ENCODE measurements at regions not wholly inside any gene's neighbourhood (a gene's known extent, or its start where the extent isn't known, plus 50 kb on each side); places are given as distances from the start of the nearest gene placed in this dataset.
"Not testable (repeated sequence)": the region's sequence is repeated elsewhere in the genome, so short reads cannot be mapped to it uniquely, and the experiment has no call there.

DNA sequence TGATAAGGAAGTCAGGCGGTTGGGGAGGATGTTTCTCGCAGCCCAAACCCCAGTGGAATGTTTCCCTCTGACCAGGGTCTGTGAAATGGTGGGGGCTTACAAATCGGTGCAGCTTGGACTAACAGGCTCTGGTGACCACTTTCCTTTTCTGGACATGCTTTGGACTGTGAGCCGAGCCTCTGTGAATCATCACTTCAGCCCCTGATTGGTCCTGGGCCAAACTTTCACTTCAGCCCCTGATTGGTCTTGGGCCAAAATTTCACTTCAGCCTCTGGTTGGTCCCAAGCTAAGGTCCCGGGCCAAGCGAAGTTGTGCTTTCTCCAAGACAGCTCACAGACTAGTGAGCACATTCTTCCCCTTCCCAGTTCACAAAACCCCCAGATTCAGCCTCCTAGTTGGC, 223.7 kb upstream of the ANKRD20A1 start:
- DNase-seq, result not testable (repeated sequence)

DNA sequence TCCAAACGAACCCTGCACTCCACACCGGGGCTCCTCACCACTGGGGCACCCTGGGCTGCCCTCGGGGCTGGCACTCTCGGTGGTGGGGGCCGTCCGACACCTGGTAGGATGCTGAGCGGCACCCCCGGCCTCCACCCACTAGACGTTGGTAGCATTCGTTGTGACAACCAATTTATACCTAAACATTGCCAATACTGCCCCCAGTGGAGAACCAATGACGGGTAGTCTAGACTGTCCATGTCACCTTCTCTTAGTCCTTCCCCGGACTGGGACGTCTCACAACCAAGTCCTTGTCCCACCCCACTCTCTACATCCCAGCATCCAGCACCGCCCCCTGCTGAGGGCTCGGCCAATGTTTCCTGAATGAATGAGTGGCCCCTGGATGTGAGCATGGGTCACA, 246.8 kb upstream of the ANKRD20A1 start:
- H3K4me3 ChIP-seq (ENCODE audit: low read length); H3K27ac ChIP-seq (ENCODE audit: low read length); H3K36me3 ChIP-seq (ENCODE audit: control insufficient read depth, insufficient read depth, low read length); H3K4me1 ChIP-seq (ENCODE audit: control insufficient read depth, insufficient read depth, low read length); H3K9me3 ChIP-seq (ENCODE audit: control insufficient read depth, low read depth, low read length); H3K27me3 ChIP-seq (ENCODE audit: control insufficient read depth, insufficient read depth, low read length); DNase-seq: not testable (repeated sequence)
- WGBS (ENCODE audit: insufficient coverage, low lambda C conversion rate), result no CpG with 5 or more reads among the region's 15 CpGs

More for the DNA sequence above, 223.7 kb upstream of the ANKRD20A1 start:
- not testable (repeated sequence) for H3K27ac ChIP-seq (ENCODE audit: low read length); H3K4me1 ChIP-seq (ENCODE audit: control insufficient read depth, insufficient read depth, low read length); H3K27me3 ChIP-seq (ENCODE audit: control insufficient read depth, insufficient read depth, low read length); H3K36me3 ChIP-seq (ENCODE audit: control insufficient read depth, insufficient read depth, low read length); H3K9me3 ChIP-seq (ENCODE audit: control insufficient read depth, low read depth, low read length); H3K4me3 ChIP-seq (ENCODE audit: low read length)
- WGBS (ENCODE audit: insufficient coverage, low lambda C conversion rate), result no CpG with 5 or more reads among the region's 6 CpGs

DNA sequence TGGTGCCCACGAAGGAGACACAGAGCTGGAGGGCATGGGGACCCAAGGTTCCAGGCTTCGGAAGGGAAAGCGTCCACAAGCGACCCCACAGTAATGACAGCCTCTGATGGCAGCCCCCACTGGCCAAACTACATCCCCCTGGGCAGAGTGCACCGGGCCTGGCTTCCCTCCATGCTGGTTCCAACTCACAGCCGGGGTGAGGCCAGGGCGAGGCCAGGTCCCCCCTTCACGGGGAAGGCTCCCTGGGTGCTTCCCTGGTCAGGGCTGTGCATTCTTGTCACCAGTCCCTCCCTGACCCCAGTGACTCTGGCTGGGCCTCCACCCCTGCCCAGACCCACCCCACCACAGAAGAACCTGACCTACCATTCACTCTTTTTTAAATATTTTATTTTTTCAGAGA, 248.9 kb upstream of the ANKRD20A1 start:
- H3K27me3 ChIP-seq (ENCODE audit: control insufficient read depth, insufficient read depth, low read length); H3K27ac ChIP-seq (ENCODE audit: low read length); H3K36me3 ChIP-seq (ENCODE audit: control insufficient read depth, insufficient read depth, low read length); H3K9me3 ChIP-seq (ENCODE audit: control insufficient read depth, low read depth, low read length); H3K4me1 ChIP-seq (ENCODE audit: control insufficient read depth, insufficient read depth, low read length); H3K4me3 ChIP-seq (ENCODE audit: low read length); DNase-seq: not testable (repeated sequence)
- WGBS (ENCODE audit: insufficient coverage, low lambda C conversion rate), result no CpG with 5 or more reads among the region's 8 CpGs

DNA sequence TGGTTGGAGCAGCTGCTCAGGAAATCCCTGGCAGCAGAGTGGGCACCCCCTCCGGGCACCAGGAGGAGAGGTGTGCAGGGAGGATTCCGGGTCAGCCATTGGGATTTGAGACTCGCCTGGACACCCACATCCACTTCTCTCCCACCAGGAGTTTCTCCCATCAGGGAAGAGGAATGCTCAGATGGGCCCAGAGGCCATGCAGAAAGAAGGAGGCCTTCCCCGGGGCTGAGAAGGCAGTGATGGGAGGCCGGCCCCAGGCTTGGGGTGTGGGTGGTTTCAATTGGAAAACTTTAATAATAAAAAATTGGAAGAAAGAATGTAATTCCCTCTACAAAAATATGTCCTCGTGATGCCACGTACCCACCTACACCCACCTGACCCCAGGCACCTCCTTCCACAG, 249.3 kb upstream of the ANKRD20A1 start:
- not testable (repeated sequence) for H3K27ac ChIP-seq (ENCODE audit: low read length); H3K4me1 ChIP-seq (ENCODE audit: control insufficient read depth, insufficient read depth, low read length); DNase-seq; H3K36me3 ChIP-seq (ENCODE audit: control insufficient read depth, insufficient read depth, low read length); H3K27me3 ChIP-seq (ENCODE audit: control insufficient read depth, insufficient read depth, low read length); H3K4me3 ChIP-seq (ENCODE audit: low read length); H3K9me3 ChIP-seq (ENCODE audit: control insufficient read depth, low read depth, low read length)
- no CpG with 5 or more reads among the region's 7 CpGs for WGBS (ENCODE audit: insufficient coverage, low lambda C conversion rate)

DNA sequence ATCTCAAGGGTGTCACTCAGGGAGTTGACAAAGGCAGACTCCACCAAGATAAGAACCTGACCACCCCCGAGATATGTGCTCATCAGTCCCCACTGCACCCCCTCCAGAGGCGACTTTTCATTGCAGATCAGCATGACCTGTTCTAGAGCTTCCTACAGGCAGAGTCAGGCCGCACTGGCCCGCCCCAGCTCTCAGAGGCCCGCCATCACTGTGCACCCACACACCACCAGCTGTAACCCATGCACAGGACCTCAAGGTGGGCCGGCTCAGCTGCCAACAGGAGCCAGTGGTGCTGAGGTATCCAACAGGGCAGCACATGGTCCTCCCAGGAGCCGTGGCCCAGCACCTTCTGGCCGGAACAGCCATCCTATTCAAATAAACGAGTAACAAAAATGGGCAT, 253.6 kb upstream of the ANKRD20A1 start:
- H3K36me3 ChIP-seq (ENCODE audit: control insufficient read depth, insufficient read depth, low read length); H3K4me3 ChIP-seq (ENCODE audit: low read length); H3K27ac ChIP-seq (ENCODE audit: low read length); DNase-seq; H3K27me3 ChIP-seq (ENCODE audit: control insufficient read depth, insufficient read depth, low read length); H3K4me1 ChIP-seq (ENCODE audit: control insufficient read depth, insufficient read depth, low read length); H3K9me3 ChIP-seq (ENCODE audit: control insufficient read depth, low read depth, low read length): not testable (repeated sequence)
- WGBS (ENCODE audit: insufficient coverage, low lambda C conversion rate), result no CpG with 5 or more reads among the region's 9 CpGs

DNA sequence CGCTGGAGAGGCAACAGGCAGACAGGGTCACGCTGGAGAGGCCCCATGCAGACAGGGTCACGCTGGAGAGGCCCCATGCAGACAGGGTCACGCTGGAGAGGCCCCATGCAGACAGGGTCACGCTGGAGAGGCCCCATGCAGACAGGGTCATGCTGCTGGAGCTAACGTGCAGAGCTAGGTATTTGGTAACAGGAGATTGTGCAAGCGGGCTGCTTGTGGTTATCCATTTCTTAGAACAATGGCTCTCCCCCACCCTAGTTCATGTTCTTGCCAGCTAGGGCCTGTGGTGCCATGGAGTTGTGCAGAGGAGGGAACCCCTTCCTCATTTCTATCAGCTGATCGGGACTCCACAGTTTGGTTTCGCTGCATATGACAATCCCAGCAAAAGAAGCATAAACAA, 255.1 kb upstream of the ANKRD20A1 start:
- H3K27ac ChIP-seq (ENCODE audit: low read length); H3K27me3 ChIP-seq (ENCODE audit: control insufficient read depth, insufficient read depth, low read length); H3K9me3 ChIP-seq (ENCODE audit: control insufficient read depth, low read depth, low read length); H3K36me3 ChIP-seq (ENCODE audit: control insufficient read depth, insufficient read depth, low read length); DNase-seq; H3K4me3 ChIP-seq (ENCODE audit: low read length); H3K4me1 ChIP-seq (ENCODE audit: control insufficient read depth, insufficient read depth, low read length): not testable (repeated sequence)
- no CpG with 5 or more reads among the region's 9 CpGs for WGBS (ENCODE audit: insufficient coverage, low lambda C conversion rate)

DNA sequence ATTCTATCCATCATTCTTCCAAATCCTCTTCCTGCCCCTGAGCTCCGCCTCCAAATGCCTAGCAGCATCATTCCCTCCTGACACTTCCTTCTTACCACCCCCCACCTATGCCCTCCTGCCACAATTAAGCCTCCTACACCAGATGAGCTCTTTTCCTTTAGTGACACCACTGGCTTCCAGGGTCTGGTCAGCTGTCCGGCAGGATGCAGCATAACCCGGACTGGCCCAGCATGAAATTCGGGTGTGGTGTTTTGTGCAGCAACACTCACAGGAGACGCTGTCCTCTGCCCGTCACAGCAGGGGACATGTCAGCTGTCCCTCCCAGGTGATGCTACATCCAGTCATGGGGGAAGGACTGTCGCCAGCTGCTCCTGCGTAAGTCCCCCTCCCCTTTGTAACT, 266.3 kb upstream of the ANKRD20A1 start:
- H3K4me3 ChIP-seq (ENCODE audit: low read length); H3K9me3 ChIP-seq (ENCODE audit: control insufficient read depth, low read depth, low read length); DNase-seq; H3K27me3 ChIP-seq (ENCODE audit: control insufficient read depth, insufficient read depth, low read length); H3K27ac ChIP-seq (ENCODE audit: low read length); H3K36me3 ChIP-seq (ENCODE audit: control insufficient read depth, insufficient read depth, low read length); H3K4me1 ChIP-seq (ENCODE audit: control insufficient read depth, insufficient read depth, low read length): not testable (repeated sequence)
- no CpG with 5 or more reads among the region's 8 CpGs for WGBS (ENCODE audit: insufficient coverage, low lambda C conversion rate)

DNA sequence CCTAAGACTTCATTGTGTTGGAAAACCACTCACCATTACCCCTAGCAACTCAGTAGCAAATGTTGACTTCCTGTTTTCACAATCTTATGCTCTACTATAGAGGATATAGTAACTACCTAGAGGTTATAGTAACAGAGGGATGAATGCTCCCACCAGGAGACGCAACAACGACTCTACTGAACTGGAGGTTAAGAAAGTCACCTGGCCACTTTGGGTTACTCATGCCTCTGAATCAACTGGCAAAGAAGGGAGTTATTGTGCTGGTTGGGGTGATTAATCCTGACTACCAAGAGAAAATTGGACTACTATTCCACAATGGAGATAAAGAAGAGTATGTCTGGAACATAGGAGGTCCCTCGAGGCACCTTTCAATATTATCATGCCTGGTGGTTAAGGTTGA, 302.9 kb upstream of the ANKRD20A1 start:
- H3K9me3 ChIP-seq (ENCODE audit: control insufficient read depth, low read depth, low read length); H3K4me1 ChIP-seq (ENCODE audit: control insufficient read depth, insufficient read depth, low read length); H3K27ac ChIP-seq (ENCODE audit: low read length); H3K27me3 ChIP-seq (ENCODE audit: control insufficient read depth, insufficient read depth, low read length); H3K36me3 ChIP-seq (ENCODE audit: control insufficient read depth, insufficient read depth, low read length); H3K4me3 ChIP-seq (ENCODE audit: low read length); DNase-seq: not testable (repeated sequence)
- WGBS (ENCODE audit: insufficient coverage, low lambda C conversion rate), result no CpG with 5 or more reads among the region's 3 CpGs

DNA sequence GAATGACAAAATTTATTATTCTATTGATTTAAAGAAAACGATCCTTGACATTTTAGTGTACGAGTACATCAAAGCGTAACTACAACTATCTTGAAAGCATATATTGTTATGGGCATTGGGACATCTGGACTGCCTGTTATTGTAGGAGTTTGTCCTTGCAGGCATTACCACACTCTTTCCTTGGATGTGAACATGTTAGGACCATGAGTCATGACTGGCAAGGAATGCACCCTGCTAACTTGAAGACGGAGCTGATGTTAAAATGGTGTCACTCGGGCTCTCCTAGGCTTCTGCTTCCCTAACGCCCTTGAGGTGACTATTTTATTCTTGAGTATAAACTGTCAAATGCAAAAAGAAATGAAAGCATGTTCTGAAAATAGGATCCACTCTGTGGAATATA, 308.7 kb upstream of the ANKRD20A1 start:
- not testable (repeated sequence) for H3K27ac ChIP-seq (ENCODE audit: low read length); H3K9me3 ChIP-seq (ENCODE audit: control insufficient read depth, low read depth, low read length); DNase-seq; H3K4me1 ChIP-seq (ENCODE audit: control insufficient read depth, insufficient read depth, low read length); H3K4me3 ChIP-seq (ENCODE audit: low read length); H3K27me3 ChIP-seq (ENCODE audit: control insufficient read depth, insufficient read depth, low read length); H3K36me3 ChIP-seq (ENCODE audit: control insufficient read depth, insufficient read depth, low read length)
- no CpG with 5 or more reads among the region's 6 CpGs for whole genome bisulfite sequencing (ENCODE audit: insufficient coverage, low lambda C conversion rate)

DNA sequence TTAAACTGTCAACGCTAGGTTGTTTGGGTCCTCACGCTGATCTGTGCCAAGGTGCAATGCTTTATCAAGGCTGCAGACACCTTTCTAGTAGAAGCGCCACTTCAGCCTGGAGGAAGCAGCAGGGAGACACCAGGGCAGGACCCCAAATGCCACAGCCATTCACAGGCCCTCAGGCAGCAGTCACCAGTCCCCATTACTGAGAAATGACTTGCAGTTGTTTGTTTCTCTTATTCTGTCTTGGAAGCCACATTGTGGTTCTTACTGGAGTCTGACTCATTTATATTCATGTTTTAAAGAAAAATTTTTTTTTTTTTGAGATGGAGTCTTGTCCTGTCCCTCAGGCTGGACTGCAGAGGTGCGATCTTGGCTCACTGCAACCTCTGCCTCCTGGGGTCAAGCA, 328.9 kb upstream of the ANKRD20A1 start:
- H3K36me3 ChIP-seq (ENCODE audit: control insufficient read depth, insufficient read depth, low read length); H3K4me3 ChIP-seq (ENCODE audit: low read length); H3K27me3 ChIP-seq (ENCODE audit: control insufficient read depth, insufficient read depth, low read length); DNase-seq; H3K4me1 ChIP-seq (ENCODE audit: control insufficient read depth, insufficient read depth, low read length); H3K27ac ChIP-seq (ENCODE audit: low read length); H3K9me3 ChIP-seq (ENCODE audit: control insufficient read depth, low read depth, low read length): not testable (repeated sequence)
- no CpG with 5 or more reads among the region's 4 CpGs for WGBS (ENCODE audit: insufficient coverage, low lambda C conversion rate)

DNA sequence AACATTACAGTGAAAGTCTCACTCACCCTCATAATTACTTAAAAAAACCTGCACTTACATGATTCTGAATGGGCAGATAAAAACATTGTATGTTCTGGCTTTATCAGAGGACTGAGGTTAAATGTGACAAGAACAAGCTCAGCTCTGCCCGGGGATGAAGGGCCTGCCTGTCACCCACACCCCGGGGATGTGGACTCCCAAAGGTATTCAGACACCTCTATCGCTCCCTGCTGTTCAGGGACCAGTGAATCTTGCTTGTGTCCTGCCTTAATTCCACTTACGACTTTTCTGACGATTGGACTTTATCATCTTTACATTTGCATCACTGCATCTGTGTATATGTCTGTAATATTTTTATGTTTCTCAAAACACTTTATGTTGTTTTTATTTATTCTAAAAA, 341.8 kb upstream of the ANKRD20A1 start:
- WGBS (ENCODE audit: insufficient coverage, low lambda C conversion rate), result no CpG with 5 or more reads among the region's 5 CpGs
- H3K27ac ChIP-seq (ENCODE audit: low read length); H3K4me1 ChIP-seq (ENCODE audit: control insufficient read depth, insufficient read depth, low read length); DNase-seq; H3K27me3 ChIP-seq (ENCODE audit: control insufficient read depth, insufficient read depth, low read length); H3K9me3 ChIP-seq (ENCODE audit: control insufficient read depth, low read depth, low read length); H3K4me3 ChIP-seq (ENCODE audit: low read length); H3K36me3 ChIP-seq (ENCODE audit: control insufficient read depth, insufficient read depth, low read length): not testable (repeated sequence)

All from large intestine (tissue), 3 donors.